ENCODE measurements at regions not wholly inside any gene's neighbourhood (a gene's known extent, or its start where the extent isn't known, plus 50 kb on each side); places are given as distances from the start of the nearest gene placed in this dataset.

- TF ChIP-seq YY1 (IDR thresholded peaks at IDR 0.05; ENCODE audit: insufficient read depth, insufficient read length) (no peak), SUZ12 (IDR thresholded peaks at IDR 0.05; ENCODE audit: extremely low read depth, insufficient read depth, insufficient read length) (no peak), ZNF274 (IDR thresholded peaks at IDR 0.05; ENCODE audit: low read depth, low read length) (no peak)
Observed at GRCh38 chr7:153642989-153643388, 409.2 kb upstream of the DPP6 start.

Measured in NT2/D1 (cell line).